OCI-LY1 (cell line): ENCODE measurements at regions not wholly inside any gene's neighbourhood (a gene's known extent, or its start where the extent isn't known, plus 50 kb on each side); places are given as distances from the start of the nearest gene placed in this dataset.

Experiments used
- H2AFZ ChIP-seq: fragments of 200-600 bp; sonication (generic), shearing (Covaris generic); 2 replicates; pipeline ENCODE4 v1.6.0; 2014; ENCODE audit warnings: antibody characterized with exemption, mild to moderate bottlenecking, low read length
- H3F3A ChIP-seq: fragments of 200-600 bp; sonication (generic), shearing (Covaris generic); 2 replicates; pipeline ENCODE4 v1.6.0; 2014; ENCODE audit warnings: mild to moderate bottlenecking, antibody characterized with exemption, low read length, moderate library complexity; ENCODE audit not compliant: insufficient read depth
- H3K27ac ChIP-seq: fragments of 200-600 bp; sonication (generic); 2 replicates; pipeline ENCODE4 v1.5.1; 2014; ENCODE audit warnings: low read length, mixed run types, mild to moderate bottlenecking, low read depth; ENCODE audit not compliant: poor library complexity, severe bottlenecking
- H3K27me3 ChIP-seq: fragments of 200-600 bp; sonication (generic); 2 replicates; pipeline ENCODE4 v1.6.0; 2014; ENCODE audit warnings: antibody characterized with exemption, mild to moderate bottlenecking, low read length, moderate library complexity; ENCODE audit not compliant: insufficient read depth
- H3K36me3 ChIP-seq: fragments of 200-600 bp; sonication (generic); 2 replicates; pipeline ENCODE4 v1.6.1; 2014; ENCODE audit warnings: mild to moderate bottlenecking, antibody characterized with exemption, low read length, moderate library complexity, mixed read lengths; ENCODE audit not compliant: insufficient read depth
- H3K4me1 ChIP-seq: fragments of 200-600 bp; sonication (generic); 2 replicates; pipeline ENCODE4 v1.5.1; 2014; ENCODE audit warnings: mild to moderate bottlenecking, low read length, moderate library complexity; ENCODE audit not compliant: insufficient read depth, severe bottlenecking
- H3K4me2 ChIP-seq: fragments of 200-600 bp; sonication (generic), shearing (Covaris generic); 2 replicates; pipeline ENCODE4 v1.6.1; 2014; ENCODE audit warnings: low read length
- H3K4me3 ChIP-seq: fragments of 200-600 bp; sonication (generic); 2 replicates; pipeline ENCODE4 v1.5.1; 2014; ENCODE audit warnings: low read length, low read depth, mild to moderate bottlenecking, mixed read lengths; ENCODE audit not compliant: poor library complexity, severe bottlenecking
- H3K79me2 ChIP-seq: fragments of 200-600 bp; shearing (Covaris generic); 2 replicates; pipeline ENCODE4 v1.6.1; 2016; ENCODE audit warnings: mixed run types, low read length, mixed read lengths; ENCODE audit not compliant: insufficient read depth
- H3K9ac ChIP-seq: fragments of 200-600 bp; sonication (generic), shearing (Covaris generic); 2 replicates; pipeline ENCODE4 v1.6.1; 2014; ENCODE audit warnings: mild to moderate bottlenecking, low read length, mixed read lengths
- H3K9me2 ChIP-seq: fragments of 200-600 bp; sonication (generic), shearing (Covaris generic); 2 replicates; pipeline ENCODE4 v1.6.1; 2014; ENCODE audit warnings: low read depth, mild to moderate bottlenecking, low read length, mixed read lengths
- H3K9me3 ChIP-seq: fragments of 200-600 bp; shearing (Covaris generic); 2 replicates; pipeline ENCODE4 v1.6.1; 2014; ENCODE audit warnings: low read length, mixed read lengths
- H4K20me1 ChIP-seq: fragments of 200-600 bp; sonication (generic), shearing (Covaris generic); 2 replicates; pipeline ENCODE4 v1.6.0; 2016; ENCODE audit warnings: mild to moderate bottlenecking, low read length; ENCODE audit not compliant: insufficient read depth
- CTCF ChIP-seq: fragments of 200-600 bp; sonication (generic), shearing (Covaris generic); IDR thresholded peaks from 2 replicates; pipeline ENCODE4 v1.5.1; 2017; ENCODE audit warnings: mild to moderate bottlenecking, antibody characterized with exemption, low read length, moderate library complexity, mixed read lengths
- EZH2 ChIP-seq: fragments of 200-600 bp; sonication (generic), shearing (Covaris generic); IDR thresholded peaks from 2 replicates; pipeline ENCODE4 v1.8.0; 2017; ENCODE audit warnings: borderline replicate concordance, mixed run types, mild to moderate bottlenecking, antibody characterized with exemption, low read length, moderate library complexity, mixed read lengths

- Histone ChIP-seq H2AFZ (no peak overlapping the region), H3K27ac (no peak overlapping the region), H3K36me3 (no peaks in the 10 kb centered on the region), H3K9ac (no peak overlapping the region), H3K4me3 (no peak overlapping the region), H3K9me3 (0 out of 2 replicates have a peak, but pooled peaks cover 4% of the 10 kb centered on the region), H3K9me2 (no peaks in the 10 kb centered on the region), H3K4me2 (no peak overlapping the region), H3K27me3 (no peaks in the 10 kb centered on the region), H4K20me1 (no peaks in the 10 kb centered on the region), H3K79me2 (no peaks in the 10 kb centered on the region), H3K4me1 (no peaks in the 10 kb centered on the region), H3F3A (no peaks in the 10 kb centered on the region)
- no peak for TF ChIP-seq EZH2
- TF ChIP-seq CTCF: no peak
These were observed 140.2 kb upstream of the TIAM1 start for GRCh38 chr21:31484219-31484618.

- no peak for TF ChIP-seq CTCF
- no peak for TF ChIP-seq EZH2
- Histone ChIP-seq H3K27me3 (no peaks in the 10 kb centered on the region), H3F3A (no peaks in the 10 kb centered on the region), H3K36me3 (no peaks in the 10 kb centered on the region), H3K4me2 (no peak overlapping the region), H3K9me3 (0 out of 2 replicates have a peak, but pooled peaks cover 4% of the 10 kb centered on the region), H3K4me3 (no peak overlapping the region), H3K4me1 (no peaks in the 10 kb centered on the region), H2AFZ (no peak overlapping the region), H3K27ac (no peak overlapping the region), H3K9ac (no peak overlapping the region), H3K79me2 (no peaks in the 10 kb centered on the region), H3K9me2 (no peaks in the 10 kb centered on the region), H4K20me1 (no peaks in the 10 kb centered on the region)
These were observed 139.1 kb upstream of the TIAM1 start for GRCh38 chr21:31483146-31483545.

GRCh38 chr21:31482460-31482859, 138.4 kb upstream of the TIAM1 start:
- H3K79me2 ChIP-seq: no peaks in the 10 kb centered on the region
- H3K9me3 ChIP-seq: 0 out of 2 replicates have a peak, but pooled peaks cover 4% of the 10 kb centered on the region

More at GRCh38 chr21:31482460-31482859, 138.4 kb upstream of the TIAM1 start:
- no peak overlapping the region for H3K4me2 ChIP-seq
- no peaks in the 10 kb centered on the region for H3F3A ChIP-seq
- H3K4me1 ChIP-seq: no peaks in the 10 kb centered on the region
- no peak overlapping the region for H2AFZ ChIP-seq
- H3K27me3 ChIP-seq: no peaks in the 10 kb centered on the region
- TF ChIP-seq EZH2: no peak
- TF ChIP-seq CTCF: no peak
- no peaks in the 10 kb centered on the region; the same call in 1 of the 2 replicates for H4K20me1 ChIP-seq
- H3K9me2 ChIP-seq: no peaks in the 10 kb centered on the region
- H3K27ac ChIP-seq: no peak overlapping the region
- no peaks in the 10 kb centered on the region for H3K36me3 ChIP-seq
- no peak overlapping the region for H3K4me3 ChIP-seq
- H3K9ac ChIP-seq: no peak overlapping the region
